ENCODE measurements at regions not wholly inside any gene's neighbourhood (a gene's known extent, or its start where the extent isn't known, plus 50 kb on each side); places are given as distances from the start of the nearest gene placed in this dataset.
"Not testable (repeated sequence)": the region's sequence is repeated elsewhere in the genome, so short reads cannot be mapped to it uniquely, and the experiment has no call there.

GRCh38 chr3:39639344-39640236 lies 169.8 kb upstream of the MYRIP start:
- Histone ChIP-seq H3K9me3 (no peaks in the 10 kb centered on the region), H3K27ac (peak overlapping the region in 1 of 10 donors; percentile 60), H3K4me1 (peaks cover 0 to 17% (median 0%) of the 10 kb centered on the region in 9 donors), H3K4me3 (no peak overlapping the region), H3K36me3 (no peaks in the 10 kb centered on the region), H3K27me3 (peaks cover 0 to 7% (median 4%) of the 10 kb centered on the region in 7 donors)
- intact Hi-C loops (cut with DNase I): no loop called here
- DNase-seq (peak in 1 of 2 donors; percentile 5), ATAC-seq (peak in 3 of 8 donors; percentile 47 to 87 (median 63))
- TF ChIP-seq CTCF (IDR thresholded peaks at IDR 0.05): no peak
- 53 to 56% methylated on average over 5 of the region's 5 CpGs for WGBS, 2 donors

- Histone ChIP-seq H3K9me3 (no peaks in the 10 kb centered on the region), H3K36me3 (no peaks in the 10 kb centered on the region), H3K27ac (no peak overlapping the region), H3K4me3 (no peak overlapping the region), H3K4me1 (peaks cover 0 to 17% (median 0%) of the 10 kb centered on the region in 9 donors), H3K27me3 (peaks cover 0 to 7% (median 4%) of the 10 kb centered on the region in 7 donors)
- no peak for TF ChIP-seq CTCF (IDR thresholded peaks at IDR 0.05)
- ATAC-seq (no peak), DNase-seq (no peak)
- WGBS, 2 donors: 85% methylated on average over 4 of the region's 4 CpGs
- intact Hi-C loops (cut with DNase I): no loop called here
Measured at GRCh38 chr3:39641274-39641673, 168.1 kb upstream of the MYRIP start.

GRCh38 chr3:39644176-39644575 lies 165.2 kb upstream of the MYRIP start:
- no peak for TF ChIP-seq CTCF (IDR thresholded peaks at IDR 0.05)
- Histone ChIP-seq H3K27me3 (peaks cover 0 to 7% (median 4%) of the 10 kb centered on the region in 7 donors), H3K9me3 (no peaks in the 10 kb centered on the region), H3K4me3 (no peak overlapping the region), H3K4me1 (peaks cover 0 to 8% (median 0%) of the 10 kb centered on the region in 9 donors), H3K36me3 (no peaks in the 10 kb centered on the region), H3K27ac (no peak overlapping the region)
- intact Hi-C loops (cut with DNase I): no loop called here
- 81 to 84% methylated on average over 4 of the region's 4 CpGs for WGBS, 2 donors
- DNase-seq (no peak), ATAC-seq (no peak)

GRCh38 chr3:39651256-39651655 lies 158.2 kb upstream of the MYRIP start:
- H3K9me3 ChIP-seq; intact Hi-C loops (cut with DNase I); H3K4me1 ChIP-seq; ATAC-seq; H3K27me3 ChIP-seq; H3K27ac ChIP-seq; DNase-seq; H3K4me3 ChIP-seq; H3K36me3 ChIP-seq: not testable (repeated sequence)
- WGBS, 2 donors: 92 to 96% methylated on average over 17 to 18 of the region's 19 CpGs

All from heart right ventricle (tissue), 16 donors.